Adrenal gland (tissue), 5 donors: ENCODE measurements at regions not wholly inside any gene's neighbourhood (a gene's known extent, or its start where the extent isn't known, plus 50 kb on each side); places are given as distances from the start of the nearest gene placed in this dataset.

Experiments used
- POLR2A ChIP-seq, 2 donors: fragments of 450-650 bp; IDR thresholded peaks; one replicate each; pipeline ENCODE4 v1.6.1; 2017; ENCODE audit warnings: antibody characterized with exemption in 2 of 2, mild to moderate bottlenecking in 2 of 2, moderate library complexity in 1 of 2
- TF ChIP-seq, protein P1 (sequence below), 6 experiments: fragments of 450-650 bp in 4 of 6; fragments of 200-600 bp in 2 of 6; sonication (generic) in 1 of 6; IDR thresholded peaks; 1 replicate in 5 of 6; 2 replicates in 1 of 6; pipeline versions ENCODE4 v1.5.1 to v1.8.0; 2016 to 2021; ENCODE audit warnings: antibody characterized with exemption in 6 of 6, mild to moderate bottlenecking in 2 of 6, moderate library complexity in 1 of 6
- donor health status: DM: no; HTN: no; CAD: no.

DNA sequence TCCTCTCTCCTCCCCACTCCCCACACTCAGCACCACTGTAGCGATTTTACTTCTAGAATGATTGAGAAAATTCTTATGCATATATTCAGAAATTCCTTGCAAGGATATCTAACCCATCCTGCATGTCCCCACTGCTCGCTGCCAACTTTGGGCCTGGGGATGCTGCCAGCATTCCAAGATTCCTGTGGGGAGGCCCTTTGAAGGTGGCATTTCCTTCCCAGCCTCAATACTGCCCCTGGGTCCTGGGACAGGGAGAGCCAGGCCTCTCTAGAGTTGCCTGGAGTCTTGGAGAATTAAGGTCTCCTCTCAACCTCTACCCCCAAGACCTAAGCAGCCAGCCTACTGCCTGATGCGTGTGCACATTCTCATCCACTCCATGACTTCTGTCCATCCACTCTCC lies 303.5 kb downstream of the NEBL start:
- TF ChIP-seq, protein P1, sequence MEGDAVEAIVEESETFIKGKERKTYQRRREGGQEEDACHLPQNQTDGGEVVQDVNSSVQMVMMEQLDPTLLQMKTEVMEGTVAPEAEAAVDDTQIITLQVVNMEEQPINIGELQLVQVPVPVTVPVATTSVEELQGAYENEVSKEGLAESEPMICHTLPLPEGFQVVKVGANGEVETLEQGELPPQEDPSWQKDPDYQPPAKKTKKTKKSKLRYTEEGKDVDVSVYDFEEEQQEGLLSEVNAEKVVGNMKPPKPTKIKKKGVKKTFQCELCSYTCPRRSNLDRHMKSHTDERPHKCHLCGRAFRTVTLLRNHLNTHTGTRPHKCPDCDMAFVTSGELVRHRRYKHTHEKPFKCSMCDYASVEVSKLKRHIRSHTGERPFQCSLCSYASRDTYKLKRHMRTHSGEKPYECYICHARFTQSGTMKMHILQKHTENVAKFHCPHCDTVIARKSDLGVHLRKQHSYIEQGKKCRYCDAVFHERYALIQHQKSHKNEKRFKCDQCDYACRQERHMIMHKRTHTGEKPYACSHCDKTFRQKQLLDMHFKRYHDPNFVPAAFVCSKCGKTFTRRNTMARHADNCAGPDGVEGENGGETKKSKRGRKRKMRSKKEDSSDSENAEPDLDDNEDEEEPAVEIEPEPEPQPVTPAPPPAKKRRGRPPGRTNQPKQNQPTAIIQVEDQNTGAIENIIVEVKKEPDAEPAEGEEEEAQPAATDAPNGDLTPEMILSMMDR (IDR thresholded peaks at IDR 0.05): no peak
- TF ChIP-seq POLR2A (IDR thresholded peaks at IDR 0.05): no peak
